NT2/D1 (cell line): ENCODE measurements at regions not wholly inside any gene's neighbourhood (a gene's known extent, or its start where the extent isn't known, plus 50 kb on each side); places are given as distances from the start of the nearest gene placed in this dataset.
A peak's percentile ranks its signal among the peaks of the same experiment; 100 is the strongest.

Source experiments
- DNase-seq: peaks from one replicate; pipeline ENCODE4 v3.0.0-alpha.2; 2011; ENCODE audit warnings: low read depth, low spot score
- H3K27me3 ChIP-seq: 2 replicates; pipeline ENCODE4 v1.6.0; 2011; ENCODE audit warnings: mild to moderate bottlenecking; ENCODE audit not compliant: insufficient read length, insufficient read depth
- H3K36me3 ChIP-seq: 2 replicates; pipeline ENCODE4 v1.6.1; 2011; ENCODE audit warnings: mild to moderate bottlenecking, low read length, mixed read lengths; ENCODE audit not compliant: insufficient read depth, insufficient read length
- H3K4me1 ChIP-seq: 2 replicates; pipeline ENCODE4 v1.5.1; 2011; ENCODE audit not compliant: insufficient read depth, insufficient read length
- H3K4me3 ChIP-seq: 2 replicates; pipeline ENCODE4 v1.5.1; 2011; ENCODE audit warnings: low read depth; ENCODE audit not compliant: insufficient read length
- H3K9ac ChIP-seq: 2 replicates; pipeline ENCODE4 v1.6.0; 2011; ENCODE audit warnings: low read depth; ENCODE audit not compliant: insufficient read length
- H3K9me3 ChIP-seq: 2 replicates; pipeline ENCODE4 v1.5.1; 2011; ENCODE audit warnings: mild to moderate bottlenecking, low read length; ENCODE audit not compliant: insufficient read depth
- SUZ12 ChIP-seq: IDR thresholded peaks from 2 replicates; pipeline ENCODE4 v1.6.1; 2011; ENCODE audit not compliant: insufficient read length, insufficient read depth; ENCODE audit errors: extremely low read depth
- YY1 ChIP-seq: IDR thresholded peaks from 2 replicates; pipeline ENCODE4 v1.6.1; 2011; ENCODE audit not compliant: insufficient read length, insufficient read depth
- ZNF274 ChIP-seq: IDR thresholded peaks from 2 replicates; pipeline ENCODE4 v1.6.1; 2011; ENCODE audit warnings: mild to moderate bottlenecking, low read depth, low read length

GRCh38 chr6:117810269-117810668 is 96.8 kb upstream of the SLC35F1 start:
- no peaks in the 10 kb centered on the region for H3K27me3 ChIP-seq
- DNase-seq: no peak
- no peaks in the 10 kb centered on the region for H3K36me3 ChIP-seq
- no peak overlapping the region for H3K9ac ChIP-seq
- H3K4me3 ChIP-seq: no peak overlapping the region
- no peaks in the 10 kb centered on the region for H3K4me1 ChIP-seq
- TF ChIP-seq ZNF274: no peak
- TF ChIP-seq YY1: no peak
- TF ChIP-seq SUZ12: no peak
- H3K9me3 ChIP-seq: no peaks in the 10 kb centered on the region

GRCh38 chr6:117817499-117817898 is 89.6 kb upstream of the SLC35F1 start:
- Histone ChIP-seq H3K4me3 (no peak overlapping the region), H3K36me3 (no peaks in the 10 kb centered on the region), H3K9me3 (no peaks in the 10 kb centered on the region), H3K4me1 (no peaks in the 10 kb centered on the region), H3K9ac (no peak overlapping the region), H3K27me3 (no peaks in the 10 kb centered on the region)
- DNase-seq: no peak
- TF ChIP-seq ZNF274 (no peak), YY1 (no peak), SUZ12 (no peak)

- no peak overlapping the region for H3K9ac ChIP-seq
- H3K36me3 ChIP-seq: no peaks in the 10 kb centered on the region
- no peak for DNase-seq
- no peaks in the 10 kb centered on the region for H3K9me3 ChIP-seq
- H3K4me1 ChIP-seq: no peaks in the 10 kb centered on the region
- H3K4me3 ChIP-seq: no peak overlapping the region
- TF ChIP-seq SUZ12 (no peak), ZNF274 (no peak), YY1 (no peak)
- H3K27me3 ChIP-seq: no peaks in the 10 kb centered on the region
Observed at GRCh38 chr6:117817992-117818391, 89.1 kb upstream of the SLC35F1 start.

- Histone ChIP-seq H3K4me1 (no peaks in the 10 kb centered on the region), H3K4me3 (no peak overlapping the region), H3K36me3 (no peaks in the 10 kb centered on the region), H3K27me3 (no peaks in the 10 kb centered on the region), H3K9me3 (no peaks in the 10 kb centered on the region), H3K9ac (no peak overlapping the region)
- no peak for TF ChIP-seq SUZ12
- no peak for DNase-seq
Observed at GRCh38 chr6:117818449-117818848, 88.6 kb upstream of the SLC35F1 start.

- Histone ChIP-seq H3K4me3 (peak overlapping the region; percentile 30), H3K9me3 (no peaks in the 10 kb centered on the region), H3K36me3 (no peaks in the 10 kb centered on the region), H3K4me1 (no peaks in the 10 kb centered on the region), H3K9ac (peak overlapping the region; percentile 64), H3K27me3 (no peaks in the 10 kb centered on the region)
- peak; percentile 32 for DNase-seq
- TF ChIP-seq YY1 (no peak), ZNF274 (no peak), SUZ12 (no peak)
Observed at GRCh38 chr6:117829594-117830319, 77.3 kb upstream of the SLC35F1 start.

- H3K4me1 ChIP-seq: no peaks in the 10 kb centered on the region
- no peak overlapping the region for H3K4me3 ChIP-seq
- DNase-seq: no peak
- H3K27me3 ChIP-seq: no peaks in the 10 kb centered on the region
- H3K36me3 ChIP-seq: no peaks in the 10 kb centered on the region
- no peaks in the 10 kb centered on the region for H3K9me3 ChIP-seq
- no peak overlapping the region for H3K9ac ChIP-seq
- TF ChIP-seq ZNF274 (no peak), YY1 (no peak), SUZ12 (no peak)
Observed at GRCh38 chr6:117837261-117837660, 69.8 kb upstream of the SLC35F1 start.

GRCh38 chr6:117840541-117840983 is 66.5 kb upstream of the SLC35F1 start:
- Histone ChIP-seq H3K36me3 (no peaks in the 10 kb centered on the region), H3K4me1 (no peaks in the 10 kb centered on the region), H3K9me3 (no peaks in the 10 kb centered on the region), H3K4me3 (no peak overlapping the region), H3K9ac (no peak overlapping the region), H3K27me3 (no peaks in the 10 kb centered on the region)
- DNase-seq: peak; percentile 47
- no peak for TF ChIP-seq YY1
- TF ChIP-seq ZNF274: no peak
- TF ChIP-seq SUZ12: no peak

GRCh38 chr6:117847912-117848311 is 59.2 kb upstream of the SLC35F1 start:
- no peak for TF ChIP-seq ZNF274

More at GRCh38 chr6:117847912-117848311, 59.2 kb upstream of the SLC35F1 start:
- no peaks in the 10 kb centered on the region for H3K36me3 ChIP-seq
- H3K27me3 ChIP-seq: no peaks in the 10 kb centered on the region
- H3K4me3 ChIP-seq: no peak overlapping the region
- no peak for DNase-seq
- 0 out of 2 replicates have a peak, but pooled peaks cover 6% of the 10 kb centered on the region for H3K9me3 ChIP-seq
- no peak overlapping the region for H3K9ac ChIP-seq
- H3K4me1 ChIP-seq: no peaks in the 10 kb centered on the region
